ENCODE measurements at regions not wholly inside any gene's neighbourhood (a gene's known extent, or its start where the extent isn't known, plus 50 kb on each side); places are given as distances from the start of the nearest gene placed in this dataset.

- FAIRE-seq (no peak), DNase-seq (ENCODE audit: low read depth) (no peak)
- no peaks in the 10 kb centered on the region for H3K27me3 Mint-ChIP-seq (ENCODE audit: low read depth, unreplicated experiment)
- no peak overlapping the region for H2AFZ ChIP-seq (ENCODE audit: low read depth, low read length)
- no peak overlapping the region for H3K4me3 ChIP-seq (ENCODE audit: insufficient read depth, low read depth, low read length)
- no peak overlapping the region for H3K9ac ChIP-seq (ENCODE audit: low read length)
- no peaks in the 10 kb centered on the region for H3K4me1 Mint-ChIP-seq (ENCODE audit: low read depth, unreplicated experiment)
- H3K36me3 Mint-ChIP-seq (ENCODE audit: low read depth, unreplicated experiment) = no peaks in the 10 kb centered on the region
- H3K4me1 ChIP-seq (ENCODE audit: insufficient read depth, low read length) = no peaks in the 10 kb centered on the region
- H3K9me3 ChIP-seq (ENCODE audit: insufficient read depth, low read depth, low read length) = no peaks in the 10 kb centered on the region
- TF ChIP-seq EZH2 (IDR thresholded peaks at IDR 0.05; ENCODE audit: insufficient read depth, low read length) = no peak
- no peak for TF ChIP-seq CTCF (IDR thresholded peaks at IDR 0.05; ENCODE audit: insufficient read depth, low read depth, low read length)
- H3K27me3 ChIP-seq (ENCODE audit: insufficient read depth, low read length) = no peaks in the 10 kb centered on the region
- no peak overlapping the region for H3K4me2 ChIP-seq (ENCODE audit: low read length)
- no peaks in the 10 kb centered on the region for H4K20me1 ChIP-seq (ENCODE audit: insufficient read depth, low read length)
- H3K27ac Mint-ChIP-seq (ENCODE audit: unreplicated experiment) = no peak overlapping the region
- no peaks in the 10 kb centered on the region for H3K79me2 ChIP-seq (ENCODE audit: insufficient read depth, low read length)
- H3K36me3 ChIP-seq (ENCODE audit: insufficient read depth, low read length) = no peaks in the 10 kb centered on the region
- no peaks in the 10 kb centered on the region for H3K9me3 Mint-ChIP-seq (ENCODE audit: unreplicated experiment)
- no peak overlapping the region for H3K27ac ChIP-seq (ENCODE audit: low read depth, low read length)
- no peak overlapping the region for H3K4me3 Mint-ChIP-seq (ENCODE audit: unreplicated experiment)
Observed at GRCh38 chr21:26351661-26352060, 181.1 kb upstream of the APP start.

GRCh38 chr21:26332867-26333266, 162.3 kb upstream of the APP start:
- no peak overlapping the region for H3K9ac ChIP-seq (ENCODE audit: low read length)
- no peaks in the 10 kb centered on the region for H3K4me1 Mint-ChIP-seq (ENCODE audit: low read depth, unreplicated experiment)
- FAIRE-seq (no peak), DNase-seq (ENCODE audit: low read depth) (no peak)
- H3K27ac ChIP-seq (ENCODE audit: low read depth, low read length) = no peak overlapping the region
- no peak for TF ChIP-seq CTCF (IDR thresholded peaks at IDR 0.05; ENCODE audit: insufficient read depth, low read depth, low read length)
- no peak for TF ChIP-seq EZH2 (IDR thresholded peaks at IDR 0.05; ENCODE audit: insufficient read depth, low read length)
- H3K4me3 ChIP-seq (ENCODE audit: insufficient read depth, low read depth, low read length) = no peak overlapping the region
- no peak overlapping the region for H3K4me2 ChIP-seq (ENCODE audit: low read length)
- H2AFZ ChIP-seq (ENCODE audit: low read depth, low read length) = no peak overlapping the region
- no peak overlapping the region for H3K4me3 Mint-ChIP-seq (ENCODE audit: unreplicated experiment)
- H3K9me3 Mint-ChIP-seq (ENCODE audit: unreplicated experiment) = no peaks in the 10 kb centered on the region
- no peaks in the 10 kb centered on the region for H3K27me3 ChIP-seq (ENCODE audit: insufficient read depth, low read length)
- no peaks in the 10 kb centered on the region for H3K27me3 Mint-ChIP-seq (ENCODE audit: low read depth, unreplicated experiment)
- H3K9me3 ChIP-seq (ENCODE audit: insufficient read depth, low read depth, low read length) = no peaks in the 10 kb centered on the region
- no peaks in the 10 kb centered on the region for H3K4me1 ChIP-seq (ENCODE audit: insufficient read depth, low read length)
- H3K27ac Mint-ChIP-seq (ENCODE audit: unreplicated experiment) = no peak overlapping the region
- no peaks in the 10 kb centered on the region for H3K36me3 Mint-ChIP-seq (ENCODE audit: low read depth, unreplicated experiment)
- no peaks in the 10 kb centered on the region for H3K79me2 ChIP-seq (ENCODE audit: insufficient read depth, low read length)
- H4K20me1 ChIP-seq (ENCODE audit: insufficient read depth, low read length) = no peaks in the 10 kb centered on the region
- no peaks in the 10 kb centered on the region for H3K36me3 ChIP-seq (ENCODE audit: insufficient read depth, low read length)

- no peak for FAIRE-seq
Observed at GRCh38 chr21:26331205-26331980, 160.8 kb upstream of the APP start.

More at GRCh38 chr21:26331205-26331980, 160.8 kb upstream of the APP start:
- no peaks in the 10 kb centered on the region for H3K9me3 ChIP-seq (ENCODE audit: insufficient read depth, low read depth, low read length)
- no peak overlapping the region for H3K27ac ChIP-seq (ENCODE audit: low read depth, low read length)
- no peaks in the 10 kb centered on the region for H3K36me3 Mint-ChIP-seq (ENCODE audit: low read depth, unreplicated experiment)
- H3K4me3 Mint-ChIP-seq (ENCODE audit: unreplicated experiment) = no peak overlapping the region
- H3K36me3 ChIP-seq (ENCODE audit: insufficient read depth, low read length) = no peaks in the 10 kb centered on the region
- H3K4me2 ChIP-seq (ENCODE audit: low read length) = no peak overlapping the region
- no peak for TF ChIP-seq EZH2 (IDR thresholded peaks at IDR 0.05; ENCODE audit: insufficient read depth, low read length)
- no peak for TF ChIP-seq CTCF (IDR thresholded peaks at IDR 0.05; ENCODE audit: insufficient read depth, low read depth, low read length)
- H3K9ac ChIP-seq (ENCODE audit: low read length) = no peak overlapping the region
- H3K79me2 ChIP-seq (ENCODE audit: insufficient read depth, low read length) = no peaks in the 10 kb centered on the region
- H3K9me3 Mint-ChIP-seq (ENCODE audit: unreplicated experiment) = no peaks in the 10 kb centered on the region
- no peaks in the 10 kb centered on the region for H3K27me3 Mint-ChIP-seq (ENCODE audit: low read depth, unreplicated experiment)
- no peaks in the 10 kb centered on the region for H3K4me1 ChIP-seq (ENCODE audit: insufficient read depth, low read length)
- no peak overlapping the region for H3K27ac Mint-ChIP-seq (ENCODE audit: unreplicated experiment)
- no peaks in the 10 kb centered on the region for H3K4me1 Mint-ChIP-seq (ENCODE audit: low read depth, unreplicated experiment)
- no peak overlapping the region for H3K4me3 ChIP-seq (ENCODE audit: insufficient read depth, low read depth, low read length)
- H4K20me1 ChIP-seq (ENCODE audit: insufficient read depth, low read length) = no peaks in the 10 kb centered on the region
- no peak overlapping the region for H2AFZ ChIP-seq (ENCODE audit: low read depth, low read length)
- no peak for DNase-seq (ENCODE audit: low read depth)
- H3K27me3 ChIP-seq (ENCODE audit: insufficient read depth, low read length) = no peaks in the 10 kb centered on the region
